ENCODE measurements at regions not wholly inside any gene's neighbourhood (a gene's known extent, or its start where the extent isn't known, plus 50 kb on each side); places are given as distances from the start of the nearest gene placed in this dataset.
"Not testable (repeated sequence)": the region's sequence is repeated elsewhere in the genome, so short reads cannot be mapped to it uniquely, and the experiment has no call there.

DNA sequence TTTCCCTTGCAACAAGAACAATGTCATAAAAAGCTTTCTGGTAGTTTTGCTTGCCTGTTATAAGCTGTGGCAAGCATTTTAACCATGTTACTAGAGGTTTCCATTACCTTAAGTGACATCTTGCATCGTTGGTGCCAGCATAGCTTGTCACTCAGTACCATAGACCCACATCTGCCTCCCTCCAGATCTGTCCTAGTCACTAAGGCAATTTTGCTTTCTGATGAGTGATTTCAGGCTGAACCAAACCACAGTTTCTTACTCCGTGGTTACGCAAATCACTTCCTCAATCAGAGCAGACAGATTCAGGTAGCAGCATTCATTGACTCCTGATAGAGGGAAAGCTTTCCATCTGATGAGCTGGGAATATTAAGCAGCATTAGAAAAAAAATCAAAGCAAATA lies 1057.5 kb upstream of the FAM98A start:
- no peak for DNase-seq

DNA sequence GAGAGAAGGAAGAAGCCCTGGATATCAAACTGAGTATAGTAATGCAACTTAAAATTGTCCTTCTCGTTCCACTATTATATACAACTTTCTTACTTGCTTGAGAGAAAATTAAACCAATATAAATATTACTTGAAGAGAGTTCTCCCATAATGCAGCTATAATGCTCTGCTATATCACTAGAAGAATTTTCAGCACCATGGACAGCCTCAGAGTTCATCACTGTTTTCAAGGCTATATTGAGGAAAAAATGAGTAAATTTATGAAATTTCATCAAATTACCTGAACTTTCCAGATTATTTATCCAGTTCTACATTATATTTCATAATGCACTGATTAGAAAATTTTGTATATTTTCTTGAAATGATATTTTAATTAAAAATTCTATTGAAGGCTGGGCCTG lies 1053.5 kb upstream of the FAM98A start:
- no peak for DNase-seq

DNA sequence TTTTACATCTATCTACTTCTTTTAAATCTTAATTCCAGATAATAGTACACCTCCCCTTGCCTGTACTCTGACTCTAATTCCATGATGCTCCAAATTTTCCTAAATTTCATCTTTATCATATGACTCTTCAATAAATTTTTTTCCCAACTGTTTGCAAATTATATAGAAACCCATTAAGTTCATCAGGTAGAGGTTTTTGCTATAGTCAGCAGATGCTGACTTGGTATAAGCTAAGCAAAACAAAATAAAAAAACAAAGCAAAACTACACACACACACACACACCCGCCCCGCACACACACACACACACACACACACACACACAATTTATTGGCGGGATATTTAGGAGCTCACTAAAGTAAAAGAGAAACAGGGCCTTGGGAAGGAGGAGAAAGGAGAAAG lies 1047.8 kb upstream of the FAM98A start:
- DNase-seq = no peak

DNA sequence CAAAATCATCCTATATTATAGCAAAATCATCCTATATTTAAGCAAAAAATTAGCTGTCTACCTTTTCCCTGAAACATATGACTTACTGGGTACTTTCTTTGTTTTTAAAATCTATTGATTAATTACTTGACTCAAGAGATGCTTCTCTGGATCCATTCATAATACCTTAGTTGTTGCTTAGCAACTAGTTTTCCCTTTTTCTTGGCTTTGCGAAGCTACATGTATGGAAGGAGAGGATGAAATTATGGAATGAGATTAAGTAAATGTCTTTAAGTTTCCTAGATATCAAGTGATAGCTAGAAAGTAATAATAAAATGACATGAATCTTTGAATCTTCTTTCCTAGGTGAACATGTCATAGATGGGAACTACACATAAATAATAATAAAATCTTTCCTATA lies 1033.2 kb upstream of the FAM98A start:
- DNase-seq = no peak

DNA sequence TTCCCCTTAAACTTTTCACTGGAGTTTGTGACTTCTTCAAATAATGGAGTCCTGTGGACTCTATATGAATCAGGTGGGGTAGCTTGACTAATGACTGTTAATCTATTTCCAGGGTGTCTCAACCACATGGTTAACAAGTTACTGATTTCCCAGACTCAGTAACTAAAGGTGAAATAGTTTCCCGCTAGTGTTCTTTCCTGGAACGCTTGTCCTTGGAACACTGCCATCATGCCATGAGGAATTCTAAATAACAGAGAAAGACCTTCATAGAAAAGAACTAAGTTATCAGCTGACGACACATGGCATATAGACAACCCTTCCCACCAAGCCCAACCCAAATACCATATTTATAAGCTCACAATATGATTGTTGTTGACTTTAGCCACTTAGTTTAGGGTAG lies 1027.9 kb upstream of the FAM98A start:
- no peak for DNase-seq

DNA sequence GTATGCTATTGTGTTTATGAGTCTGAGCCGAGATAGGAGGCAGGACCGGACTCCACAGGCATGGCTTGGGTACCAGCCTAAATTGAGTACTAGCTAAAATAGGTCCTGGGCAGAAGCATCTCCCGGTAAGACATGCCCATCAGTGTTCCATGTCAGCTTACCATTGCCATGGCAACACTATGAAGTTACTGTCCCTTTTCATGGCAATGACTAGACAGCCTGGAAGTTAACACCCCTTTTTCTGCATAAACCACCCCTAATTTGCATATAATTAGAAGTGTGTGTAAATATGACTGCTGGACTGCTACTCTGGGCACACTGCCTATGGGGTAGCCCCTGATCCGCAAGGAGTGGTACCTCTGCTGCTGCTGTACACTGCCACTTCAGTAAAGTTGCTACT lies 1005.1 kb upstream of the FAM98A start:
- no peak for DNase-seq

DNA sequence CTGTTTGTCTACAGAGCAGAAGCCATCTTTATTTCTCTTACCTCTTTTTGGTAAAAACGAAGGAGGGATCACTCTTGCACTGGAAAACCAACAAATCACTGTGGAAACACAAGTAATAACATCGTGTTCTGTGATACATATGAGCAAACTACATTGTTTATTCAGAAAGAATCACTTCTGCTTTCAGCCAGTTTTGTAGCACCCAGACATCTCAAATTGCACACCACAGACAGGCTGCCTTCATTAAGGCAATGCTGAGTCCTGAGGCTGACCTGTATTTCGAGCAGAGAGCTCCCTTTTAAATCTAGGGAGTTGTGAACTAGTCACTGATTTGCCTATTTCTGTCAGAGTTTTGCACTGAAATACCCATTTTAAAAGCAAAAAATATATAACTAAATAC lies 1003.2 kb upstream of the FAM98A start:
- no peak for DNase-seq

DNA sequence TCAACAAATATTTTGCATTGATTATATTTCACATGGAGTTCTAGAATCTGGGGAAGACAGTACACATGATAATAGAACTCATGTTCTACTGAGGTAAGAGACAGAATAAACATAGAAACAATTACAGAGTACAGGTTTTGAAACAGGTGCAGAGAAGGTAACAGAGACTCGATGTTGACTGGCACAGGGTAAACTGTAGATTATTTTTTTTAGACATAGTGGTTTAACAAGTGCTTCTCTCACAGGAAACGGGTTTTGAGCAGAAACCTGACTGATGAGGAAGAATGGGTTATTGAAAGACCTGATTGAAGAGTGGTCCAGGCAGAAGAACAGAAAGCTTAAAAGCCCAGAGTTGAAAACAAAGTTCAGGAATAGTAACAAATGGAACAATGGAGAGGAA lies 1002.5 kb upstream of the FAM98A start:
- DNase-seq = no peak

DNA sequence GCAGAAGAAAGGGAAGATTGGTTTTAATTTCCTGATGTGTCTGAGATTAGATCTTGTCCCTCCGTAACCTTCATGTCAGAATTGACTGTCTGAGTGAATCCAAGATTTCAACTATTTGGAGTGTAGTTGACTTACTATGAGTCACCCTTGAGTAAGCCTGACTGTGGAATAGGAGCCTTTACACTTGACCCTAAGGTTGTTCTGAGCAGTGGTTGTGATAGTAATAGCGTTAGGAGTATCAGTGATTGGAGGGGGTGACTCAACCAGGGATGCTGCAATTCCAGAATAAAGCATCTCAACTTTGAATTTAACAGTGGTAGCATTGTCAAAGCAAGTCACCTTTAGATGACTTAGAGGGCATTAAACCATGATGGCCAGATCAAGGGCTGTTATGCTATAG lies 979.5 kb upstream of the FAM98A start:
- DNase-seq = no peak

DNA sequence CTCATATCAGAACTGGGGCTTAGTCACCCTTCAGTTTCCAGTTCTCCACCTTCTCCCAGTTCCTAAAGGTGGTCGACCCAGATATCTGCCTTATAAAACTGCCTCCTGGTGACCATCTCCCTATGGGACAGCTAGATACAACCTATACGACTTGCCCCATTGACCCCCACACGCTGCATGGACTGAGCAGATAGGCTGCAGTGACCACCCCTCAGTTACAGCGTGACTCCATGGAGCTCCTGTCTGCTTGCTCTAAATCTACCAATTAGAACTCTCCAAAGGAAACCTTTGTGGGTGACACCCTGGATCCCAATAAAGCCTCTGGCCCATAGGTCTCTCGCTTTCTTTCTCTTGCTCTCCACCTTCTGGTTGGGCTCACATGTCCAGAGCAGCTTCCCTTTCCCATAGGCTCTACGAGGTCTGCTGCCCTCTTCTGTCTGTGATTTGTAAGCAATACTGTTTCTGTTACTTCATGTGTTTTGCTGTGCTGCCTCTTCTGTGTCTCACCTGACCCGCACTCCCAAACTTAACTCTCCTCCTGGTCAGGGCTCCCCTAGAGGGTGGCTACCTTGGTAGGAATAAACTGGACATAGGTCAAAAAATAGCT lies 971.3 kb upstream of the FAM98A start:
- DNase-seq = peak in 1 of 2 experiments; percentile 2

DNA sequence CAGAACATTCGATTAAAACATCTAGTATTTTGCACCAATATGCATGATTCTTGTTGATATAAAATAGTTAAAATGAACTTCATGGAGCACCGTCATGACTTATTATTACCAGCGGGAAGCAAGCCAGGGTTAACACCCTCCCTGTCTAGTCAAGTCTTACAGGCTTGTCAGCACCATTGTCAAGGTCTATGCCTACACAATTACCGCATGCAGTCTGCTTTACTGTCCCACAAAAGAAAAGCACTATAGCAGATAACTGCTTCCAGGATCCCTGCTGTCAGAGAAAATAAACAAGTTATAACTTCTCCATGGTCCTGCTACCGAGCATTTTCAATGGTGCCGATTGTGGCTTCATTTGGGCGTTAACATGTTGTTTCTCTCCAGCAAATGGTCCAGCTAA lies 968.0 kb upstream of the FAM98A start:
- DNase-seq = no peak

DNA sequence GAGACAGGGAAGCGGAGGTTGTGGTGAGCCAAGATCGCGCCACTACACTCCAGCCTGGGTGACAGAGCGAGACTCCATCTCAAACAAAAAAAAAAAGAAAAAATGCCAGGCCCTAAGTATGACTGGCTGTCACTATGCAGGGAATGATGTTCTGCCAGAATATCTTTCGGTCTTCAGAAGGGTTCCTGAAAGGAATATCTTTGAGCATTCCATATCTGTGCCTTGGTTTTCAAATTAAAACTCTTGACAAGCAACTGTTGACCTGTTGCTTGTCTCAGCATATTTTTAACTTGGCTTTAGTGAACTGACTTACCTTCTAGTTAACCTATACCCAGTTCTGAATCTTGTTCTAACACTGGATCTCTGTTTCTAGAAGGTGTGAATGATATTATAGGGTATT lies 953.2 kb upstream of the FAM98A start:
- DNase-seq = no peak

DNA sequence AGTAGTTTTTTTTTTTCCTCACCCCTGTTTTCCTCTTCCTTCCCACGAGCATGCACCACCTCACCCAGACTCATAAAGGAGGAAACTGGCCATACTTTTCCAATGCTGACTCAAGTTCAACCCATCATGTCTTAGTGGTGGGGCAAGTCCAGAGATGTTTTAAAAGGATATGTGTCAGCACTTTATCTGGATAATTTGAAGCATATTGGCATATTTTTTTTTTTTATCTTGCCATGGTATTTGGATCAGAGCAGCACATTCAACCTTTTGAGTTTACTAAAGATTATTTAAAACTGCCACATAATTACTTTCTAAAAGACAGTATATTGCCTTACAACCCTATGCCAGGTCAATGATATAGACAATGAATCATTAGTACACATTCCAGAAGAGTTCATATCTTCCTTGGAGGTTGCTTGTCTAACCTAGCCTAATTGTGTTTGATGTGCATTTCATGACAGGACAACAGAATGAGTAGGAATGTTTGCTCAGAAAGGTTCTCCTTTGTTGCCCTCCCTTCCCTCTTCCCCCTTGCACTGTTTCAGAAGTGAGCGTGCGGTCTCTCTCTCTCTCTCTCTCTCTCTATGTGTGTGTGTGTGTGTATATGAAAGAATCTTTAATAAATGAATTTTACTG lies 950.7 kb upstream of the FAM98A start:
- DNase-seq = no peak

DNA sequence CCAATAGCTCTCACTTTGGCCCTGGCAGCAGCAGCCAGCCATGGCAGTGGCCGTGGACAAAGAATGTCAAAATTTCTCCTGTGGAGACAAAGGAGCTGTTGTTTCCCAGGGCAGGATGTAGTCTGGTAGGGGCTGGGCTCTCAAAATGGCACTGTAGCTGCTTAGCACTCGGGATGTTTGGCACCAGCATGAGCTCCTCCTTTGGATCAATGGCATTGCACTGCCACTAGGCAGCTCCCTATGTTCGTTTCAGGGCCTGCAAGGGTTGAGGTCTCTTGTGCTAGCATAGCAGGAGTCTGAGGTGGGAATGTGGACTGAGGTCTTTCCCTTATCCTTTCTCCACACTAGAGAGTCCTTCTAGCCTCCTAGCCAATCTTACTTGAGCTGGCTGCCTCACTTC lies 948.8 kb upstream of the FAM98A start:
- no peak for DNase-seq

DNA sequence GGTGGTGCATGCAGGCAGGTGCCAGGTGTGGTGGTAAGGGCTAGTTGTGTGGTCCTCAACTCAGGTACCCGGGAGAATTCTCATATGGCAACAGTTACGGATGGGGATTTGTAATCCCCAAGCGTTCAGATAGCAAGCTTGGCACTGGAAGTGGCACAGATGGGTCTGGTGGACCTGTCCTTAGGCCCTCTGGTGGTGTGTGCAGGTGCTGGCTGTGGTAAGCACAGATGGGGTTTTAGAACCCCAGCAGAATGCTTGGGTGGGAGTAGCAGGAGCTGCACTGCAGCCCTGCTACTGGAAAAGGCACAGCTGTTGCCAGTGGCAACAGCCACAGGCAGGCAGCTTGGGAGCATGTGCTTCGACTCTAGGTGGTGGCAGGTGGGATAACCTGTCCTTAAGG lies 948.2 kb upstream of the FAM98A start:
- no peak for DNase-seq

DNA sequence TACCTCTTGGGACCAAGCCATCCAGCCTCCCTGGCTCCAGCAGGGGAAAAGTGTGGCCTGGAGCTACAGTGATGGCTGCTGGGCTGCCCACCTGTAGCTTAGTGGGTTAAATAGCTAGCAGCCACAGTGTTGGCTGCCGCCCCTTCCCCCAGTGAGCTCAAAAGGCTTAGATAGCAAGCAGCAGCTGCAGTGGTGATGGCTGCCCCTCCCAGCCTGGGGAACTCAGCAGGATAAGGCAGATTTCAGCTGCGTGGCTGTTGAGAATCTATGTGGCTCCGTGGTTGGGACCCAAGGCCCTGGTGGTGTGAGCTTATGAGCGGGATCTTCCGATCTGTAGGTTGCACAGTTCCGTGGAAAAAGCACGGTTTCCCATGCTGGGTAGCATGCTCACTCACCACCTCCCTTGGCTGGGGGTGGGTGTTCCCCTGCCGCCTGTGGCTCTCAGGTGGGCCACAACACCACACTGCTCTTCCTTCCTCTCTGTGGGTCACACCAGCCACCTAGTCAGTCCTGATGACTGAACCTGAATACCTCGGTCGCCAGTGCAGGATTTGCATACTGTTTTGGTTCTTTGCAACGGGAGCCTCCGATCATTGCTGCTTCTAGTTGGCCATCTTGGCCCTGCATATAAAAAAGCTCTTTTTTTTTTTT lies 946.5 kb upstream of the FAM98A start:
- no peak for DNase-seq

DNA sequence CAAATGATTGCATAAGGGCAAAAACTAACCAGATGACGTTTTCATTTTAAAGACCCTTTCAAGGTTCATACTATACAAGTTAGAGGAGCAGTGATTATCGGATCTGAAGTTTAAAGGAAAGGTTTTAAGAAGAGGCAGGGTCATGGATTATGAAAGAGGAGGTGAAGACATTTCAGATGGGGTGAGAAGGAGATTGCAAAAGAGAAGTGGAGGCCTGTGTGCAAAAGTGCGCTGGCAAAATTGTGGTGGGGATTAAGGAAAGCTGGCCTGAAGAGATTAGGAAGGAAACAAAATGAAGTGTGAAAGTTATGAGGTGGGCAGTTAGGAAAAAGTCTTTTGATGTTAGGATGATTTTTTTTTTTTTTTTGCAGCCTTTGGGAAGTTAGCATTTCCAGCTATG lies 935.7 kb upstream of the FAM98A start:
- no peak for DNase-seq

DNA sequence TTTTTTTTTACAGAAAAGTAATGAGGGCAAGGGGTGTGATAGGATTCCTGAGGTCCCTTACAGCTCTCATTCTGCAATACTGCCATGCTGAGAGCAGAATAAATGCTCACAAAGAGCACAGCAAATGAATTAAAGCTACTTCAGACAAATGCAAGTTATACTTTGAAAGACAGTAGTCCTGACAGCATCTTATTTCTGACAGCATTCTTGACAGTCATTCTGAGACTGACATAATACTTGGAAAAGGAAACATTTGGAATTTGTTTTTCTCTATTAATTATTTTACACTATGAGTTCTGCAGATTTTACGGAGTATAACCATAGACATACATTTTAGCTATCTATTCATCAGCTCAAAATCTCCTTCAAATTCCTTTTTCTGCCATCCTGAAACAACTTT lies 935.2 kb upstream of the FAM98A start:
- no peak for DNase-seq

DNA sequence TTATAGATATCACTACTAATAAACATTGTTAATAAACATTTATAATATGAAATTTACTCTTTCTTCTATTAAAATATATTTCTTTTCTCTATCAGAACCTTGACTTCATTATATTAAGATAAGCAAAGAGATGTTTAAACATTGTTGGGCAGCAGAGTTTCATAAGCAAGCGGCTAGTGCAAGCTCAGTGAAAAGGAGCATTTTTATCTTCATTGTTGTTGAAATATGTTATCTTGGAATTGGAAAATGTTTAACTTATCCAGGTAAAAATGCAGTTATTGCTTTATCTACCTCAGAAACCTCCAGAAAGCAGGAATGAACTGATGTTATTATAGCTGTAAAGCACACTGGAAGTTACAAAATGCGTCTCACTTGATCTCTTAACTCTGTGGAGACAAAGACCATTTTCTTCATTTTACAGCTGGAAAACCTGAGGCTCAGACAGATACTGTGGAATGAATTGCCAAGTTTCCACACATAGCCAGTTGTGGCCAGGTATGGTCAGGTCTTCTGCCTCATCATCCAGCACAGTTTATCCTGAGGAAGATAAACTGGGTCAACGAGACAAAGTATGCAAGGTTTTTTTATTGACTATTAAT lies 934.6 kb upstream of the FAM98A start:
- DNase-seq = no peak

DNA sequence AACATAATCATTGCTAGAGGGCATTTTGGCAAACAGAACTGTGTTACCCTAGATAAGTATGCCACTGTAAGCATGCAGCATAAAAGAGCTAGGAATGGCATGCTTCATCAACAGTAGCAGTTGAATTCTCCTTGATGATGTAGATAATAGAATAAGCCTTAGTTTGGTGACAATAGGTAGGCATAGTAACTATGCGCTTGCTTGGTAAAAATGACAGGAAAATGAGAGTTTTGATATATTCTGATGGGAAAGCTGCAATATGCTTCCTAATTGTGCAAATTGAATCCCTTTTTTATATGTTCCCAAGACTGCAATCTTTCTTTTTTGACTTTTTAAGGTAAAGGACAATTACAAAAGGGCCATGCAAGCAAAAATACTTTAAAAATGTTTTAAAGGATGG lies 930.9 kb upstream of the FAM98A start:
- DNase-seq = no peak

DNA sequence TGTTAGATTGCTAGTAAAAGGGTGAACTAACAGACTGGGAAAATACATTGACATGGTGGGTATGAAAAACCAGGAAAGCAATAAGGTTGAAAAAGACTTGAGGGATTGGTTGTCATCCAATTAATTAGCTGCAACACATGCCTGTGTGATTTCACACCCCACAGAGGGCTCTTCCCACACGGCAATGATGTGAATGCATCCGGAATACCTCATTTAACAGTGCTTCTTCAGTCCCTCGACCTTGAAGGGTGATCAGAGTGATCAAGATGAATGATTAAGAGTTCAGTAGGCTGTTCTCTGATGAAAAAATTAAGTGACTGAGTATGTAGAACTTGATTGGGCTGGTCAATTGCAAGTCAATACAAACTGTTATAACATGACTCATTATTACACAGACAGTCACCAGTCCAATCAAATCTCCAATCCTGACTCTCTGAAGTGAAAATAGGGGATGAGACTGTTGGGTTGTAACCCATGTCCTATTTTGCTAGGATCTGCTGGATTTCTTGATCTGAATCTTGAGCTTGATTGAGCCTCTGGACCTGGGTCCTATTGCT lies 924.9 kb upstream of the FAM98A start:
- no peak for DNase-seq

DNA sequence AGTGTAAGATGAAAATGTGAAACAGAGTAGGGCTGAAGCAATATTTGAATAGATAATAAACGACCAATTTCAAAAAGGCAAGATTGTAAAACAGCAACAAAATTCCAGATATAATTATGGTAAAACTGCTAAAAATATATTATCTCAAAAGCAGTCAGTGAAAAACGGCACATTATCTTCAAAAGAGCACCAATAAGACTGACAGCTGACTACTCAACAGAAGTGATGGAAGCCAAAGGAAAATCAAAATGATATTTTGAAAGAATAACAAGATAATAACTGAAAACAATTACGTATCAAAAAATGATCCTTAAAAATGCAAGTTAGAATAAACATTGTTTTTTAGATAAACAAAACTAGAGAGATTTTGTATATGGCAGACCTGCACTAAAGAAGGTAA lies 920.6 kb upstream of the FAM98A start:
- no peak for DNase-seq

DNA sequence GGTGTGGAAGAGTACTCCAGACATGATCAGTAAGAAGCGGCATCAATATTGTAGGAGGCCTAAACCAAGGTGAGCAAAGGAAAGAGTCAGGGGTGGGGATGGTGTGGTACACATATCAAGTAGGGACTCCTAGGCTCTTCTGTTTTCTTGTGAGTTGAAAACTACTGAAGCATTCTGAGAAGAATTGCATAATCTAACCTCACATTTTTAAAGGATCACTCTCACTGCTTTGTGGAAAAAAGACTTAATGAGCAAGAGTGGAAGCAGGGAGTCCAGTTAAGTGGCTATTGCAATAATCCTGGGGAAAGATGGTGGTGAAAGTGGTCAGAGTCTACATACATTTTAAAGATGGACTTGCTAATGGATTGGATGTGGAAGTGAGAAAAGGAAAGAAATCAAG lies 899.5 kb upstream of the FAM98A start:
- no peak for DNase-seq

DNA sequence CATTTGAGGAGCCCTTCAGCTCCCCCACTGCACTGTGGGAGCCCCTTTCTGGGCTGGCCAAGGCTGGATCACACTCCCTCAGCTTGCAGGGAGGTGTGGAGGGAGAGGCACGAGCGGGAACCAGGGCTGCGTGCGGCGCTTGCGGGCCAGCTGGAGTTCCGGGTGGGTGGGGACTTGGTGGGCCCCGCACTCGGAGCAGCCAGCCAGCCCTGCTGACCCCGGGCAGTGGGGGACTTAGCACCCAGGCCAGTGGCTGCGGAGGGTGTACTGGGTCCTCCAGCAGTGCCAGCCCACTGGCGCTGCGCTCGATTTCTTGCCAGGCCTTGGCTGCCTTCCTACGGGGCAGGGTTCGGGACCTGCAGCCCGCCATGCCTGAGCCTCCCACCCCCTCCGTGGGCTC lies 895.1 kb upstream of the FAM98A start:
- DNase-seq = not testable (repeated sequence)

Data from NCI-H1930 (cell line).